ENCODE measurements at regions not wholly inside any gene's neighbourhood (a gene's known extent, or its start where the extent isn't known, plus 50 kb on each side); places are given as distances from the start of the nearest gene placed in this dataset.
"Not testable (repeated sequence)": the region's sequence is repeated elsewhere in the genome, so short reads cannot be mapped to it uniquely, and the experiment has no call there.

DNA sequence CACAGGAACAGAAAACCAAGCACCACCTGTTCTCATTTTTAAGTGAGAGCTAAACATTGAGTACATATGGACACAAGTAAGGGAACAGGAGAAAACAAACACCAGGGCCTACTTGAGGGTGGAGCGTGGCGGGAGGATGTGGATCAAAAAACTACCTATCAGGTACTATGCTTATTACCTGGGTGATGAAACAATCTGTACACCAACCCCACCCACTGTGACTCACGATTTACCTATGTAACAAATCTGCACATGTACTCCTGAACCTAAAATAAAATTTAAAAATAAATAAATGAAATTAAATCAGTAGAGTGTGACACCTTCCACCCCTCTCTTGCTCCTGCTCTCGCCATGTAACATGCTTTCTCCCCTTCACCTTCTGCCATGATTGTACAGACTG is 615.5 kb downstream of the RPL10L start:
- DNase-seq (ENCODE audit: low spot score in 2 of 2) (no peak), ATAC-seq (no peak)
- Mint-ChIP-seq H3K9me3 (peaks cover 15 to 24% of the 10 kb centered on the region in 2 donors), H3K27ac (no peak overlapping the region), H3K36me3 (no peaks in the 10 kb centered on the region)

DNA sequence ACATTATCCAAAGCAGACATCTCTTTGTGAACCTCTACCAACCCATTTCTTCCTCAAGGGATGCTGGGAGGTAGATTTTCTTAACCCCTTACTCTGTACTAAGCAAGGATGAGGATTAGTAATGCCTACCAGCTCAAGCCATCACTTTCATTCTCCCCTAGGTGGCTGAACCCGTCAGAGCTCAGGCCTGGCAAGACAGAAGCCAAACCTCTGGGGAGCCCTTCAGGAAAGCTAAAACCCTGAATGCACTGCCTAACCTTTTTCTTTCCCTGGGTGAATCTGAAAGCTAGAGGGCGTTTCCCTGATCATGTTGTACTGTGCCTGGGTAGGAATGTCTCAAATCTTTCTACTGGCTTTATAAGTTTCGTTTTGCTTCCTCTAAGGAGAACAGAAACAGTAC is 617.3 kb downstream of the RPL10L start:
- Mint-ChIP-seq H3K36me3 (no peaks in the 10 kb centered on the region), H3K27ac (no peak overlapping the region), H3K9me3 (peaks cover 9 to 19% of the 10 kb centered on the region in 2 donors)
- no peak for ATAC-seq
- DNase-seq (ENCODE audit: low spot score in 2 of 2) = no peak

DNA sequence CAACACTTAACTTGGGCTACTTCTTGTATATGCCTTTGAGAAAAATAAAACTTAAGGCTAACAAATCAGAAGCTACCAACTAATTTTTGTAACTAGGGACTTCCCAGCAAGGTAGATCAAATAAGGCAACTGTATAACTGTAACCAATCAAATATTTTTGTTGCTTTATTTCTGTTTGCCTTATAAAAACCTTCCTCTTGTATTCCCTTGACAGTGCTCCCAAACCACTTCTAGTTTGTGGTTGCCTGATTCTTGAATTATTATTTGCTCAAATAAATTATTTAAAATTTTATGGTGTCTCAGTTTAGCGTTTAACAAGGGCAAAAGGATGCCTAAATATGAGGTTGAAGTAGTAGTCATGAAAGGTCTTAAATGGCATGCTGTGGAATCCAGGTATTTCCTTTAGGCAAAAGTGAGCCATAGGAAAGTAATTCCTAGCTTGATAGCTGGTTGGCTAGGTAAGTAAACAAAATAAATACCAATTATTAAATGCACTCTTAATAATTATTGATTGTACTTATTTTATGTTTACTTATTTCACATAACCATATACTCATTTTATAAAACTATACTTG is 632.6 kb downstream of the RPL10L start:
- no peak for ATAC-seq
- DNase-seq (ENCODE audit: low spot score in 2 of 2) = no peak
- Mint-ChIP-seq H3K36me3 (peaks cover 0 to 12% of the 10 kb centered on the region in 2 donors), H3K27ac (no peak overlapping the region), H3K9me3 (peaks cover 29% of the 10 kb centered on the region in 2 donors)

DNA sequence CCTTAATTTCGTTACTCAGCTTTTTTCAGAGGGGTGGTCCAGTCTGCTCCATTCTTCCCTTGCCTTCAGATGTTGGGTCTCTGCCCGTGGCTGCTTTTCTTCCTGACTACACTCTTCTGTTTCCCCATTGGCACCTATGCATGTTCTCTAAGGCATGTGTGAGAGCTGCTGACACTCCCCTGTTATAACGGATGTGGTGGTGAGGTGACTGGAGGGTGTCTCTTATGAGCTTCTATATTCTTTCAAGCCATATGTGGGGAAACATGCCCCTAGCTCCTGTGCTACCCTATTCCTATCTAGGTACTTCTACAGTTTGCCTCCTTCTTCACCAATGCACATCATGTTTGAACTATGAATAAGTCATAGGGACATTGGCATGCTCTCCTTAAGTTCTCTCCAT is 643.2 kb downstream of the RPL10L start:
- DNase-seq (ENCODE audit: low spot score in 2 of 2) (no peak), ATAC-seq (no peak)
- peaks cover 28 to 37% of the 10 kb centered on the region in 2 donors for H3K9me3 Mint-ChIP-seq
- H3K27ac Mint-ChIP-seq = no peak overlapping the region
- peaks cover 0 to 11% of the 10 kb centered on the region in 2 donors for H3K36me3 Mint-ChIP-seq

DNA sequence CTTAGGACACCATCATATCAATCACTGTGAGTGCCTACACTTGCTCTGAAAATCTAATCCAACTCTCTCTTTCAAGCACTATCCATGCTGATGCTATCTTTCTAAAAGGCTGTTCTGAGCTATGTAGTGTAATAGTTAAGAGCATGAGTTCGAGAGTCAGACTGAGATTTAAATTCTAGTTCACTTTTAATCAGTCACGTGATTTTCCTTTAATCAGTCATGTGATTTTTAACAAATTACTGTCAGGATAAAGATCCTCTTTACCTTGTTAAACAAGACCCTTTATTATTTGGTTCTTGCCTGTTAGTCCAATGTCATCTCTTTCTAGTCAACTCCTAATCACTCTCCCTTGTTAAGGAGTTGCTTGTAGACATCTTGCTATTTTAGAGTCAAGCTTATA is 653.0 kb downstream of the RPL10L start:
- Mint-ChIP-seq H3K36me3 (no peaks in the 10 kb centered on the region), H3K27ac (no peak overlapping the region), H3K9me3 (peaks cover 5 to 11% of the 10 kb centered on the region in 2 donors)
- no peak for DNase-seq (ENCODE audit: low spot score in 2 of 2)
- no peak for ATAC-seq

DNA sequence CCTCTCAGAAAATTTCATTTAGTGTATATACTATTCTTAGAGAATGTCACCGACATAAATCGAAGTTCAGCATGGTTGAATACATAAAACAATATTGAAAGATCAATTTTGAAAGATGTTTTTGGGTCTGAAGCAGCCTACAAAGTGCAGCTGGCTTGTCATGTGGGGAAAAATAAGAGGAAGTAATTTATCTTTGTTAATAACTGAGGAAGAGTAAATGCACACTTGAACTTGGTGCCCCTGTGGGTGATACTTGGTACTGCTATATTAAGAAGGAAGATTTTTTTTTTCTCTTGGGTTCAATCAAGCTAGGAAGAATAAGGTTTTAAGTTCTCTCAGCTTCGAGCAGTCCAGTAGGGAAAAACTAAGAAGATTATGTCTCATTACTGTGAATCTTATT is 661.3 kb downstream of the RPL10L start:
- DNase-seq (ENCODE audit: low spot score in 2 of 2) = no peak
- Mint-ChIP-seq H3K36me3 (no peaks in the 10 kb centered on the region), H3K9me3 (peaks cover 12 to 20% of the 10 kb centered on the region in 2 donors), H3K27ac (no peak overlapping the region)
- ATAC-seq = no peak

DNA sequence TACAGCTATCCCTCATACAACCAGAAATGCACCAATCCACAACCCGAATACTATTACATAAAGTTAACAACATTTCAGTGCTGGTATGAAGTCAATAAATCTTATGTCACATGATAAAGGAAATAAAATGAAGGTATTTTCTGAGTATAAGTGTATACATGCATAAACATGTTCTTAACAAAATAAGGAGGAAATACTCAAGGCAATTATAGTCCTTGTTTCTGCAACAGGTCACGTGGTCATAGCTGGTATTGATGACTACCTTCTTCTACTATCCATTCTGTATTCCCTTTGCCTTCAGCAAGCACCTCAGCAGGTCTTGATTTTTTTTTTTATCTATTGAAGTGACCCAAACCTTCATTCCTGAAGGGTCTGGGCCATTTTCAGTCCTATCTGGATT is 675.6 kb downstream of the RPL10L start:
- ATAC-seq = no peak
- no peak overlapping the region for H3K27ac Mint-ChIP-seq

DNA sequence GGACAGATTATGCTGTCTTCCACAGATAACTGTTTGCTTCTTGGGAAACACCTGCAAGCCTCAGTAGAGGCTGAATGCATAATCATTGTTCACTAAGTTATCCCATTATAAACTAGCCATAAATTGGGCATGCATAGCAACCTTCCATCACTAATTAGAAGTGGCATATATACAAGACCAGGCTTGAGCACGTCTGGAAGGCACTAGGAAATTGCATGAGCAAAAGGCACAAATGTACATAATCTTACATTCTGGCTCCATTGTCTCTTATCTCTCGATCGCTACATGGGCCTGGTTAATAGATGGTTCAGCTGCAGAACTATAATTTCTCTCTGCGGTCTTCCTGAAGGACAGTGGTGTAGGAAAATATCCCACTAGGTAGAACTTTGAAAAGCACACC is 679.2 kb downstream of the RPL10L start:
- Mint-ChIP-seq H3K9me3 (peaks cover 13 to 14% of the 10 kb centered on the region in 2 donors), H3K27ac (no peak overlapping the region)
- ATAC-seq = no peak

More for the DNA sequence above, 675.6 kb downstream of the RPL10L start:
- H3K9me3 Mint-ChIP-seq = peaks cover 7 to 12% of the 10 kb centered on the region in 2 donors
- DNase-seq (ENCODE audit: low spot score in 2 of 2) = no peak
- H3K36me3 Mint-ChIP-seq = no peaks in the 10 kb centered on the region

DNA sequence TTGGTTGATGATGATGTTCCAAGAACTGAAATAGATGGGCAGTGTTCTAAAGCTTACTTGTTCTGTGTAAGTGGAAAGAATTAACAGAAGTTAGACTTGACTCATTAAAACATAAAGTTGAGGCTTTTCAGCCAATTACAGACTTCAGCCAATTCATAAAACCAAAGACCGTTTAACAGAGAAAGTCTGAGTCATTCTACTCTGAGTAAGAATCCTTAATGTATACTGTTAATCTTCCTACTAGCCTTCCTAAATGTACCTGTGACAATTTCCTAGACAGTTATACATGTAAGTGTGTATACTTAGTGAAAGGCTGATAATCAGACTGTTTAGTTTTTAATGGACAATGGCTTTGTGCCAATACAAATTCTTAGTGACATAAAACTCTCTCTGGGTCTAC is 681.0 kb downstream of the RPL10L start:
- Mint-ChIP-seq H3K9me3 (peaks cover 14 to 20% of the 10 kb centered on the region in 2 donors), H3K36me3 (no peaks in the 10 kb centered on the region), H3K27ac (no peak overlapping the region)
- ATAC-seq = no peak
- DNase-seq (ENCODE audit: low spot score in 2 of 2) = no peak

More for the DNA sequence above, 679.2 kb downstream of the RPL10L start:
- DNase-seq (ENCODE audit: low spot score in 2 of 2) = no peak
- no peaks in the 10 kb centered on the region for H3K36me3 Mint-ChIP-seq

DNA sequence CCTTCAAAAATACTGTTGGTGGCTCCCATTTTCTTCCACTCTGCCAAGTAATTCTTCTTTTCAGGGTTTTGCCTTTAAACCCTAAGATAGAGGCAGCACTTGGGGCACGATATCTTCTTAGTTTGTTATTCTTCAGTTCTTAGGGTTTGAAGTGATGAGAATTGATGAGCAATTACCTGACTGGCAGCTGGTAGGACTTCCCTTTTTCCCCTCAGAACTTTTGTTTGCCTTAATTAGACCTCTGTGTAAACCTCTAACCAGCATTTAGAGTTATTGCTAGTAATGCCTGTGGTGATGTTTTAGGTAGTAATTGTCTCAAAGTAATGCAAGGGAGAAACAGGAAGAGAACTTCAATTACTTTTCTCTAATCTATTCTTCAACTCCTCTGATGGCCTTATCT is 683.5 kb downstream of the RPL10L start:
- H3K9me3 Mint-ChIP-seq = peaks cover 15 to 21% of the 10 kb centered on the region in 2 donors
- H3K27ac Mint-ChIP-seq = no peak overlapping the region
- ATAC-seq (no peak), DNase-seq (ENCODE audit: low spot score in 2 of 2) (no peak)
- H3K36me3 Mint-ChIP-seq = no peaks in the 10 kb centered on the region

DNA sequence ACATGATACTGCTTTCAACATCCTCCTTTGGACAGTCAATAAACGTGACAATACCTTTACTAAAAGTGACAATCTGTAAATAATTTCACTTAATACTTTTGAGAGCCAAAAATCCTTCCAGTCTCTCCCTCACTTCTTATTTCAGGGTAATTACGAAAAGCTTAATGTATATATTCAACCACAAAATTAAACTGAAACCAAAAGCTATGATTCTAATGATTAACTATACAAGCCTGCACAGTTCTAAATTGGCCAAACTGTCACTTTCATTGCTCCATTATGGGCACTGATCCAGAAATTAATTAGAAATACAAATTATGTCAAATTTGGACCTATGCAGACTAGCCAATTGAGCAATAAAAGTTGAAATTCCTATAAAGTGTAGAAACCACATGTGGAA is 696.5 kb upstream of the MIS18BP1 start:
- DNase-seq (ENCODE audit: low spot score in 2 of 2) (no peak), ATAC-seq (no peak)
- Mint-ChIP-seq H3K27ac (no peak overlapping the region), H3K9me3 (peaks cover 5 to 7% of the 10 kb centered on the region in 2 donors), H3K36me3 (no peaks in the 10 kb centered on the region)

DNA sequence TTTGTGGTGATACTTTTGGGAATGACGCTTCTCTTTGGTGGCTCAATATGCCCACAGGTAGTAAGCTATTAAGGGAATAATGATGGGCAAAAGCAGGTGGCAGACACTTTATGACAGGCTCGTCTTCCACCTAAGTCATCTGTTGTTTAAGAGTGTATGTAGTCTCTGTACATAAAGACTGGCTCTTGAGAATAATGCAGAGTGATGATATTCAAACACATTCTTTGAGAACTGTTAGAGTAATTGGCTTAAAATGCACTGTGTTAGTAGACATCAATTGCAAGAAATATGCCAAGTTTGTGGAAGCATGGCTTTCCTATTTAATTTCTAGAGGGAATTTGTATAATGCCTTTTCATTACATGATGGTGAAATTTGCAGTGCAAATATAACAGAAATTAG is 694.8 kb upstream of the MIS18BP1 start:
- Mint-ChIP-seq H3K36me3 (no peaks in the 10 kb centered on the region), H3K9me3 (peaks cover 8 to 9% of the 10 kb centered on the region in 2 donors), H3K27ac (no peak overlapping the region)
- ATAC-seq (no peak), DNase-seq (ENCODE audit: low spot score in 2 of 2) (no peak)

DNA sequence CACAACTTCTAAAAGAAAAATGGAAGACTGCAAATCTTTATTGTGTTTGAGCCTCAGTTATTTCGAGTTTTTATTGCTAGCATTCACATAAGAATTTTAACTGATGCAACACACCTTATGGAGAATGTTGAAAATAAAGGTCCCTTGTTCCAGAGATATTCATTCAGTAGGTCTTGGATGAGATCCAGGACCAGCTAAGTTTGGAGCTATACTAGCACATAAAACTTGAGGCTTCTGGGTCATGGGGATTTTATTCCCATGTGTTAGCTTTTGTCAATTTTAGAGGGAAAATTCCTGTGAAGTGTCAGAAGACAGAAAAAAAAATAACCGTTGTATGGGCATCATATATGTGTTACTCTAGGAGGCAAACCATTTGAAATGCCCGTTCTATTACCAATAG is 693.2 kb upstream of the MIS18BP1 start:
- no peak overlapping the region for H3K27ac Mint-ChIP-seq
- ATAC-seq (no peak), DNase-seq (ENCODE audit: low spot score in 2 of 2) (no peak)
- no peaks in the 10 kb centered on the region for H3K36me3 Mint-ChIP-seq
- H3K9me3 Mint-ChIP-seq = peaks cover 8 to 9% of the 10 kb centered on the region in 2 donors

DNA sequence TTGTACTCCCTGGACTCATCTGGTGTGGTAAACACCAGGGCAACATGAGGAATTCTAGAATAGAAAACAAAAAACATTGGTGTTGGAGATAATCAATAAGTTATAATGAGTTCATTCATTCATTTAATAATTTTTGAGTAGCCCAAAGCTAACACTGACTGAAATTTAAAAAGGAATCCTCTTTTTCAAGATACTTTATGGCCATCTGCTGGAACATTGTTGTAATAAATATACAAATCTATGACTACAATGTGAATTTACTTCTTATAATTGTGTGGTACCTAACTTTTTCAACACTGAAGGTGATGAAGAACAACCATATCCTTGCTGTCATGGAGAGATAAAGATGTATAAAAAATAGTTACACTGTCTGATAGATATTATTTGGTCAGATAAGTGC is 687.3 kb upstream of the MIS18BP1 start:
- ATAC-seq (no peak), DNase-seq (ENCODE audit: low spot score in 2 of 2) (no peak)
- no peak overlapping the region for H3K27ac Mint-ChIP-seq
- H3K9me3 Mint-ChIP-seq = peaks cover 29 to 34% of the 10 kb centered on the region in 2 donors
- H3K36me3 Mint-ChIP-seq = peaks cover 0 to 5% of the 10 kb centered on the region in 2 donors

DNA sequence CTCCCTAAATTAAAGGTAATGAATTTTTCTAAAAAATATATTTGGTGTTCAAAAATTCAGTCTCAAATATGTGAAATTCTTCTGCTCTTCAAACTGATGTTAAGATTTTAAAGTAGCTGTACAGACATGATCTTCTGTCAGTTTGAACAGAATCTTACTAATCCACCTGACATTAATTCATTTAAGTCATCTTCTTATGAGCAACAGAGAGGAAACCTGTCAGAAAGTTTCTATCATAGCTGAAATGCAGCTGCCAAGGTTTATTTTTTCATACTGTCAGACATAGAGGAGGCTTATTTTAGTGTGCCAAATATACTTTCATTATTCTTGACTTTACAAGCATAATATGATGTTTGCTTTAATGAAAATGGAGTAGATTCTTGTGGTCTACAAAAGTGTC is 686.6 kb upstream of the MIS18BP1 start:
- Mint-ChIP-seq H3K9me3 (peaks cover 33 to 39% of the 10 kb centered on the region in 2 donors), H3K27ac (no peak overlapping the region)
- DNase-seq (ENCODE audit: low spot score in 2 of 2) = no peak

DNA sequence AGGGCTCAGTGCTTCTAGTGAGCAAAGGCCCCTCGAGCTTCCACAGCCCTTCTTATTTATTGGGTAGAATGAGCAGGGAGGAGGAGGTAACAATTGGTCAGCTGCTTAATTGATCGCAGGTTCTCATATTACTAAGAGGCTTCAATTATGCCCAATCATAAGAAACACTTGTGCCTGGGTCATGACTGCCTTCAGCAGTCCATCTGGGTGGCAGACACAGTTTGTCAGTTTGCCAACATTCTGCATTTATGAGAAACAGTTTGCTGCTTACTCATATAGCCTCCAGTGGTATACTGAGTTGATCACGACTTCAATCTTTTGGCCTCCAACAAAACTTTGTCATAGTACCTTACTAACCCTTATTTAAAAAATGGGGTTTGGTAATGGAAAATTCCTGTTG is 667.0 kb upstream of the MIS18BP1 start:
- DNase-seq (ENCODE audit: low spot score in 2 of 2); ATAC-seq; H3K36me3 Mint-ChIP-seq; H3K27ac Mint-ChIP-seq: not testable (repeated sequence)
- H3K9me3 Mint-ChIP-seq = peaks cover 15 to 18% of the 10 kb centered on the region in 2 donors

More for the DNA sequence above, 686.6 kb upstream of the MIS18BP1 start:
- no peak for ATAC-seq
- H3K36me3 Mint-ChIP-seq = peaks cover 0 to 5% of the 10 kb centered on the region in 2 donors

DNA sequence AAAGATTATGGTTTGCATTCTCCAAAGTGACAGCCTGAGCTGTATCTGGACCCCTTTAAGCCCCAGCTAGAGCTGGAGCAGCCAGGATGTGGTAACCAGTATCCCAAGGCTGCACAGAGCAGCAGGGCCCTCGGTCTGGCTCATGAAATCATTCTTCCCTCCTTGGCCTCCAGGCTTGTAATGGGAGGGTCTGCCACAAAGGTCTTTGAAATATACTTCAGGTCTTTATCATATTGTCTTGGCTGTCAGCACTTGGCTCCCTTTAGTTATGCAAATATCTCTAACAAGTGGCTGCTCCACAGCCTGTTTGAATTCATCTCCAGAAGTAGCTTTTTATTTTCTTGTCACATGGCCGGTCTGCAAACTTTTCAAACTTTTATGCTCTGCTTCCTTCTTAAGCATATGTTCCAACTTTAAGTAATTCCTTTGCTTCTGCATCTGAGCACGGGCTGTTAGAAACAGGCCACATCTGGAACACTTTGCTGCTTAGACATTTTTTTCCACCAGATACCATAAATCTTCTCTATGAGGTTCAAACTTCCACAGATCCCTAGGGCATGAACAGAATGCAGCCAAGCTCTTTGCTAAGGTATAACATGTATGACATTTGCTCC is 663.4 kb upstream of the MIS18BP1 start:
- no peak for ATAC-seq
- Mint-ChIP-seq H3K27ac (no peak overlapping the region), H3K36me3 (no peaks in the 10 kb centered on the region), H3K9me3 (peaks cover 21 to 23% of the 10 kb centered on the region in 2 donors)
- no peak for DNase-seq (ENCODE audit: low spot score in 2 of 2)

DNA sequence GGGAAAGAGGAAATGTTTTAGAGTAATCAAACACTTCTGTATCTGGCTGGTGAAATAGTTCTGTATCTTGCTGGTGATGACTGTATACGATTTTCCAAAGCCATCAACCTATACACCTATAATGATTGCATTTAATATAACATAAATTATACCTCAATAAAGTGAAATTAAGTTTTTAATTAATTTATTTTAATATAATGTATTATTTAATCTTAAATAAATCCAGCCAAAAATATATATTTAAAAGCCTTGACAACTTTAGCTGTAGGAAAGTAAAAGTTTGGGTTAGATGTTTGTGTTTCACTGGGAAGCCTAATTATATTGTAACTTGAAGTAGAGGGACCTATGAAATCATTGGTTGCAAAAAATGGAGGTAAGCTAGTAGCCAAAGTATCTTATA is 654.8 kb upstream of the MIS18BP1 start:
- DNase-seq (ENCODE audit: low spot score in 2 of 2) (no peak), ATAC-seq (no peak)
- no peak overlapping the region for H3K27ac Mint-ChIP-seq
- H3K9me3 Mint-ChIP-seq = peaks cover 3 to 4% of the 10 kb centered on the region in 2 donors
- H3K36me3 Mint-ChIP-seq = no peaks in the 10 kb centered on the region

Measured in activated naive CD4-positive, alpha-beta T cell treated with anti-CD3 and anti-CD28 coated beads, Interleukin-2, amount 50 U/mL, for 72 hours (primary cell).